ENCODE measurements at regions not wholly inside any gene's neighbourhood (a gene's known extent, or its start where the extent isn't known, plus 50 kb on each side); places are given as distances from the start of the nearest gene placed in this dataset.

- no peak overlapping the region for H3K14ac ChIP-seq (ENCODE audit: insufficient read length)
- no peak overlapping the region for H2AK5ac ChIP-seq (ENCODE audit: low read depth, low read length)
- H3K27ac ChIP-seq (ENCODE audit: low read depth, low read length), result no peak overlapping the region
- no peaks in the 10 kb centered on the region for H4K20me1 ChIP-seq (replicated peaks in 1 of 2; ENCODE audit: control insufficient read depth in 1 of 2, insufficient read depth in 2 of 2, low read length in 2 of 2)
- no peak overlapping the region for H4K91ac ChIP-seq (replicated peaks; ENCODE audit: insufficient read length, low read length)
- H3K4ac ChIP-seq (replicated peaks; ENCODE audit: insufficient read length, low read depth, low read length), result no peak overlapping the region
- H3K4me3 ChIP-seq (ENCODE audit: extremely low read depth in 1 of 4, insufficient read depth in 2 of 4, low read depth in 3 of 4, low read length in 4 of 4), result no peak overlapping the region
- H2BK12ac ChIP-seq (ENCODE audit: low read depth, low read length), result no peak overlapping the region
- FAIRE-seq (no peak), DNase-seq (ENCODE audit: low read depth in 1 of 2, low spot score in 2 of 2) (no peak)
- no peak overlapping the region for H2BK5ac ChIP-seq (ENCODE audit: low read depth, low read length)
- CTCF ChIA-PET (ENCODE audit: partially characterized antibody), result interaction anchor here (0.5 kb wide), 1 partner anchor 70 kb away, joined by 3 read pairs; no protein-coding TSS in a partner anchor
- H3K4me1 ChIP-seq (replicated peaks in 1 of 4; ENCODE audit: control insufficient read depth in 3 of 4, insufficient read depth in 4 of 4, low read length in 3 of 4), result no peaks in the 10 kb centered on the region
- H2AFZ ChIP-seq (ENCODE audit: low read length), result no peak overlapping the region
- no peak overlapping the region for H4K8ac ChIP-seq (ENCODE audit: extremely low read depth, insufficient read depth, low read length)
- no peaks in the 10 kb centered on the region for H3K36me3 ChIP-seq (ENCODE audit: control insufficient read depth in 2 of 4, insufficient read depth in 4 of 4, low read length in 3 of 4)
- H3K9me3 ChIP-seq (ENCODE audit: insufficient read depth in 2 of 2, low read depth in 1 of 2, low read length in 1 of 2), result no peaks in the 10 kb centered on the region
- TF ChIP-seq TCF12 (IDR thresholded peaks at IDR 0.05; ENCODE audit: low read depth, low read length) (no peak), CTBP2 (IDR thresholded peaks at IDR 0.05; ENCODE audit: borderline replicate concordance, insufficient read depth, insufficient read length, low read length) (no peak), HDAC6 (IDR thresholded peaks at IDR 0.05; ENCODE audit: low read depth, low read length) (no peak), BCL11A (IDR thresholded peaks at IDR 0.05; ENCODE audit: low read depth in 2 of 2, low read length in 2 of 2) (no peak), CHD1 (IDR thresholded peaks at IDR 0.05; ENCODE audit: low read depth, low read length) (no peak), ATF3 (IDR thresholded peaks at IDR 0.05; ENCODE audit: insufficient read depth, low read depth, low read length) (no peak)
- no peak overlapping the region for H3K9ac ChIP-seq (replicated peaks in 1 of 4; ENCODE audit: extremely low read depth in 1 of 4, low read depth in 3 of 4, low read length in 3 of 4)
- POLR2A ChIA-PET (ENCODE audit: partially characterized antibody), result no interaction called here
- no peak overlapping the region for H2BK20ac ChIP-seq (ENCODE audit: low read length)
- no peak overlapping the region for H3K23ac ChIP-seq (ENCODE audit: insufficient read length)
- H3K23me2 ChIP-seq (ENCODE audit: low read depth, low read length), result no peaks in the 10 kb centered on the region
- no peak overlapping the region for H3K18ac ChIP-seq (ENCODE audit: extremely low read depth, low read length)
- no peak overlapping the region for H2BK15ac ChIP-seq (ENCODE audit: low read length)
- no peaks in the 10 kb centered on the region for H3K79me1 ChIP-seq (ENCODE audit: low read depth, low read length)
- H3K79me2 ChIP-seq (ENCODE audit: control insufficient read depth in 1 of 2, insufficient read depth in 2 of 2, low read length in 2 of 2), result no peaks in the 10 kb centered on the region
- no peak overlapping the region for H2BK120ac ChIP-seq (replicated peaks; ENCODE audit: low read depth, low read length)
- no peak overlapping the region for H3K4me2 ChIP-seq (ENCODE audit: insufficient read depth in 1 of 2, low read depth in 2 of 2, low read length in 2 of 2)
- no peak overlapping the region for H3K56ac ChIP-seq (replicated peaks; ENCODE audit: insufficient read length, low read depth, low read length)
- no peaks in the 10 kb centered on the region for H3K27me3 ChIP-seq (replicated peaks in 1 of 4; ENCODE audit: control insufficient read depth in 3 of 4, extremely low read depth in 1 of 4, insufficient read depth in 3 of 4, low read length in 3 of 4)
- no peak overlapping the region for H4K5ac ChIP-seq (ENCODE audit: insufficient read length, low read depth, low read length)
Measured at GRCh38 chrX:96619588-96619987, 65.1 kb upstream of the DIAPH2 start.
